K562 (cell line): ENCODE measurements at regions not wholly inside any gene's neighbourhood (a gene's known extent, or its start where the extent isn't known, plus 50 kb on each side); places are given as distances from the start of the nearest gene placed in this dataset.

Experiments used
- DPF2 ChIP-seq: fragments of 450-650 bp; IDR thresholded peaks from 2 replicates; pipeline ENCODE4 v1.6.1; 2016
- EP400 ChIP-seq: fragments of 450-650 bp; IDR thresholded peaks from 2 replicates; pipeline ENCODE4 v1.6.1; 2017; ENCODE audit warnings: antibody characterized with exemption, mild to moderate bottlenecking, moderate library complexity
- JUND ChIP-seq, 2 experiments: IDR thresholded peaks; 2 replicates in 1 of 2; 3 replicates in 1 of 2; pipeline ENCODE4 v1.6.1; 2011; ENCODE audit warnings: borderline replicate concordance in 2 of 2, low read depth in 2 of 2, low read length in 2 of 2, improper control_type of control experiment in 1 of 2, missing biosample characterization in 1 of 2, missing genetic modification characterization in 1 of 2, missing genetic modification reagents in 1 of 2
- MEF2A ChIP-seq: IDR thresholded peaks from 2 replicates; pipeline ENCODE4 v1.6.1; 2011; ENCODE audit warnings: low read depth, mild to moderate bottlenecking, low read length, moderate library complexity; ENCODE audit not compliant: control insufficient read depth
- MTF1 ChIP-seq: fragments of 250-450 bp; sonication (Bioruptor Pico); IDR thresholded peaks from 2 replicates; pipeline ENCODE4 v1.9.0; 2021; ENCODE audit warnings: moderate library complexity, mild to moderate bottlenecking, inconsistent platforms, borderline replicate concordance
- POLR3A ChIP-seq: IDR thresholded peaks from 2 replicates; pipeline ENCODE4 v1.6.1; 2011; ENCODE audit warnings: borderline replicate concordance, mild to moderate bottlenecking, moderate library complexity; ENCODE audit not compliant: insufficient read length, insufficient read depth; ENCODE audit errors: extremely low read depth
- SP1 ChIP-seq: sonication (generic); formaldehyde crosslinking; IDR thresholded peaks from 2 replicates; pipeline ENCODE4 v1.8.1; 2022; ENCODE audit warnings: mild to moderate bottlenecking, missing genetic modification reagents
- ZNF263 ChIP-seq: sonication (generic); formaldehyde crosslinking; IDR thresholded peaks from 2 replicates; pipeline ENCODE4 v1.8.0; 2022; ENCODE audit warnings: mild to moderate bottlenecking, missing genetic modification reagents, borderline replicate concordance
- ZNF644 ChIP-seq: fragments of 200-800 bp; sonication (Bioruptor generic); IDR thresholded peaks from 2 replicates; pipeline ENCODE4 v1.6.1; 2016; ENCODE audit warnings: low read depth, missing genetic modification characterization, missing compliant biosample characterization
- ZNF695 ChIP-seq: fragments of 450-650 bp; formaldehyde crosslinking; IDR thresholded peaks from 2 replicates; pipeline ENCODE4 v1.4.0; 2020; ENCODE audit warnings: mild to moderate bottlenecking, moderate library complexity
- TF ChIP-seq, protein P1 (sequence below): fragments of 450-650 bp; formaldehyde crosslinking; IDR thresholded peaks from 2 replicates; pipeline ENCODE4 v1.4.0; 2020; ENCODE audit warnings: mild to moderate bottlenecking, moderate library complexity
- TF ChIP-seq, protein P2 (sequence below): sonication (generic); formaldehyde crosslinking; IDR thresholded peaks from 2 replicates; pipeline ENCODE4 v1.8.0; 2022; ENCODE audit warnings: mild to moderate bottlenecking, missing genetic modification reagents, borderline replicate concordance
- TF ChIP-seq, protein P3 (sequence below), 2 experiments: fragments of 450-650 bp; formaldehyde crosslinking in 1 of 2; IDR thresholded peaks; 2 replicates each; pipeline versions ENCODE4 v1.4.0 to v1.6.1; 2014 to 2020; ENCODE audit warnings: mild to moderate bottlenecking in 2 of 2, borderline replicate concordance in 1 of 2, low read depth in 1 of 2

DNA sequence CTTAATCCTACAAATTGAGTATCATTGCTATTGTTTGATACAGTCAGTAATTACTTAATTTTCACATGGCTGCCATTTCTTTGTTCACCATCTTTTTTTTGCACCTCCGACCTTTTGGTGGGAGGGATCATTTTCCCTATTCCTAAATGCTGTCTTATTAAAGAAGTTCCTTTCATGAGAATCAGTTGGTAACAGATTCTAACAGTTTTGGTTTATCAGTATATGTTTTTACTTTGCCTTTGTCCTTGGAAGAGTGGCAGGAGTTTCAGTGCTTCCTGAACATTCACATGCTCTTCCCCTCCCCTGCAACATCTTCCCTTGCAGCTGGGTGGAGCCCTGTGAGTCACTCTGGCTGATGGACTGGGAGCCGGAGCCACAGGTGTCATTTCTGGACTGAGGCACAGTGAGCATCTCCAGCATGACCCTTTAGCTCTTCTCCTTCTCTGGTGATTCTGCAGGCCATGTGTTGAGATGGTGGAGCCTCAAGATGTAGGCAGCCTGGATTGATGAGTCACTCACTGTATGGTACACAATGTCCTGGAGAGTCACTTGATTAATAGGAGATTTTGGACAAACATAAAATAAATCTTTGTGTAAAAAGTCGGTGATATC lies 217.7 kb downstream of the URB2 start (continued):
- TF ChIP-seq JUND (IDR thresholded peaks at IDR 0.05; ENCODE audit: borderline replicate concordance, low read depth, low read length): peak; percentile 49; the same call in 1 of the 2 replicates
- peak; percentile 51; the same call in 1 of the 3 replicates for TF ChIP-seq JUND (tag; IDR thresholded peaks at IDR 0.05; ENCODE audit: borderline replicate concordance, low read depth, low read length)
- no peak for TF ChIP-seq MEF2A
- no peak for TF ChIP-seq DPF2
- TF ChIP-seq, protein P1, sequence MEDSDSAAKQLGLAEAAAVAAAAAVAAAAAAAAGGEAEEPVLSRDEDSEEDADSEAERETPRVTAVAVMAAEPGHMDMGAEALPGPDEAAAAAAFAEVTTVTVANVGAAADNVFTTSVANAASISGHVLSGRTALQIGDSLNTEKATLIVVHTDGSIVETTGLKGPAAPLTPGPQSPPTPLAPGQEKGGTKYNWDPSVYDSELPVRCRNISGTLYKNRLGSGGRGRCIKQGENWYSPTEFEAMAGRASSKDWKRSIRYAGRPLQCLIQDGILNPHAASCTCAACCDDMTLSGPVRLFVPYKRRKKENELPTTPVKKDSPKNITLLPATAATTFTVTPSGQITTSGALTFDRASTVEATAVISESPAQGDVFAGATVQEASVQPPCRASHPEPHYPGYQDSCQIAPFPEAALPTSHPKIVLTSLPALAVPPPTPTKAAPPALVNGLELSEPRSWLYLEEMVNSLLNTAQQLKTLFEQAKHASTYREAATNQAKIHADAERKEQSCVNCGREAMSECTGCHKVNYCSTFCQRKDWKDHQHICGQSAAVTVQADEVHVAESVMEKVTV (CRISPR knock-in tag): 0 out of 2 replicates have a peak, but pooled peaks have one; percentile 35
- TF ChIP-seq ZNF695: no peak
- TF ChIP-seq ZNF263: no peak
- no peak for TF ChIP-seq SP1
- TF ChIP-seq ZNF644 (tag): no peak
- TF ChIP-seq MTF1 (CRISPR knock-in tag): no peak
- TF ChIP-seq, protein P2, sequence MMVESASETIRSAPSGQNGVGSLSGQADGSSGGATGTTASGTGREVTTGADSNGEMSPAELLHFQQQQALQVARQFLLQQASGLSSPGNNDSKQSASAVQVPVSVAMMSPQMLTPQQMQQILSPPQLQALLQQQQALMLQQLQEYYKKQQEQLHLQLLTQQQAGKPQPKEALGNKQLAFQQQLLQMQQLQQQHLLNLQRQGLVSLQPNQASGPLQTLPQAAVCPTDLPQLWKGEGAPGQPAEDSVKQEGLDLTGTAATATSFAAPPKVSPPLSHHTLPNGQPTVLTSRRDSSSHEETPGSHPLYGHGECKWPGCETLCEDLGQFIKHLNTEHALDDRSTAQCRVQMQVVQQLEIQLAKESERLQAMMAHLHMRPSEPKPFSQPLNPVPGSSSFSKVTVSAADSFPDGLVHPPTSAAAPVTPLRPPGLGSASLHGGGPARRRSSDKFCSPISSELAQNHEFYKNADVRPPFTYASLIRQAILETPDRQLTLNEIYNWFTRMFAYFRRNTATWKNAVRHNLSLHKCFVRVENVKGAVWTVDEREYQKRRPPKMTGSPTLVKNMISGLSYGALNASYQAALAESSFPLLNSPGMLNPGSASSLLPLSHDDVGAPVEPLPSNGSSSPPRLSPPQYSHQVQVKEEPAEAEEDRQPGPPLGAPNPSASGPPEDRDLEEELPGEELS (CRISPR knock-in tag): no peak
- TF ChIP-seq, protein P3, sequence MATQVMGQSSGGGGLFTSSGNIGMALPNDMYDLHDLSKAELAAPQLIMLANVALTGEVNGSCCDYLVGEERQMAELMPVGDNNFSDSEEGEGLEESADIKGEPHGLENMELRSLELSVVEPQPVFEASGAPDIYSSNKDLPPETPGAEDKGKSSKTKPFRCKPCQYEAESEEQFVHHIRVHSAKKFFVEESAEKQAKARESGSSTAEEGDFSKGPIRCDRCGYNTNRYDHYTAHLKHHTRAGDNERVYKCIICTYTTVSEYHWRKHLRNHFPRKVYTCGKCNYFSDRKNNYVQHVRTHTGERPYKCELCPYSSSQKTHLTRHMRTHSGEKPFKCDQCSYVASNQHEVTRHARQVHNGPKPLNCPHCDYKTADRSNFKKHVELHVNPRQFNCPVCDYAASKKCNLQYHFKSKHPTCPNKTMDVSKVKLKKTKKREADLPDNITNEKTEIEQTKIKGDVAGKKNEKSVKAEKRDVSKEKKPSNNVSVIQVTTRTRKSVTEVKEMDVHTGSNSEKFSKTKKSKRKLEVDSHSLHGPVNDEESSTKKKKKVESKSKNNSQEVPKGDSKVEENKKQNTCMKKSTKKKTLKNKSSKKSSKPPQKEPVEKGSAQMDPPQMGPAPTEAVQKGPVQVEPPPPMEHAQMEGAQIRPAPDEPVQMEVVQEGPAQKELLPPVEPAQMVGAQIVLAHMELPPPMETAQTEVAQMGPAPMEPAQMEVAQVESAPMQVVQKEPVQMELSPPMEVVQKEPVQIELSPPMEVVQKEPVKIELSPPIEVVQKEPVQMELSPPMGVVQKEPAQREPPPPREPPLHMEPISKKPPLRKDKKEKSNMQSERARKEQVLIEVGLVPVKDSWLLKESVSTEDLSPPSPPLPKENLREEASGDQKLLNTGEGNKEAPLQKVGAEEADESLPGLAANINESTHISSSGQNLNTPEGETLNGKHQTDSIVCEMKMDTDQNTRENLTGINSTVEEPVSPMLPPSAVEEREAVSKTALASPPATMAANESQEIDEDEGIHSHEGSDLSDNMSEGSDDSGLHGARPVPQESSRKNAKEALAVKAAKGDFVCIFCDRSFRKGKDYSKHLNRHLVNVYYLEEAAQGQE (IDR thresholded peaks at IDR 0.05; ENCODE audit: borderline replicate concordance): peak; percentile 43; the same call in 1 of the 2 replicates
- TF ChIP-seq, protein P3 (CRISPR knock-in tag; IDR thresholded peaks at IDR 0.05; ENCODE audit: low read depth): no peak
- TF ChIP-seq EP400: no peak
- no peak for TF ChIP-seq POLR3A
